Activated CD4-positive, CD25-positive, alpha-beta regulatory T cell (primary cell): ENCODE measurements at regions not wholly inside any gene's neighbourhood (a gene's known extent, or its start where the extent isn't known, plus 50 kb on each side); places are given as distances from the start of the nearest gene placed in this dataset.
"Not testable (repeated sequence)": the region's sequence is repeated elsewhere in the genome, so short reads cannot be mapped to it uniquely, and the experiment has no call there.

ENCODE experiments used
- DNase-seq, 4 experiments: peaks; one replicate each; lab custom pipeline; 2025; lab: John Stamatoyannopoulos, UW

GRCh38 chr12:88706286-88706685, 126.0 kb upstream of the KITLG start:
- DNase-seq: no peak

GRCh38 chr12:88703790-88704189, 123.5 kb upstream of the KITLG start:
- DNase-seq: no peak

GRCh38 chr12:88698471-88698870, 118.2 kb upstream of the KITLG start:
- DNase-seq: no peak

GRCh38 chr12:88693837-88694445, 113.7 kb upstream of the KITLG start:
- no peak for DNase-seq

GRCh38 chr12:88691811-88692210, 111.5 kb upstream of the KITLG start:
- no peak for DNase-seq

- no peak for DNase-seq
Measured at GRCh38 chr12:88684610-88685009, 104.3 kb upstream of the KITLG start.

GRCh38 chr12:88684170-88684569, 103.9 kb upstream of the KITLG start:
- DNase-seq: no peak

- no peak for DNase-seq
Measured at GRCh38 chr12:88683628-88684027, 103.4 kb upstream of the KITLG start.

GRCh38 chr12:88681271-88681670, 101.0 kb upstream of the KITLG start:
- DNase-seq: no peak

- no peak for DNase-seq
Measured at GRCh38 chr12:88677464-88677863, 97.2 kb upstream of the KITLG start.

- not testable (repeated sequence) for DNase-seq
Measured at GRCh38 chr12:88667615-88668014, 87.3 kb upstream of the KITLG start.

- DNase-seq: no peak
Measured at GRCh38 chr12:88665071-88665470, 84.8 kb upstream of the KITLG start.

GRCh38 chr12:88662961-88663360, 82.7 kb upstream of the KITLG start:
- no peak for DNase-seq

GRCh38 chr12:88662093-88662492, 81.8 kb upstream of the KITLG start:
- DNase-seq: no peak

- DNase-seq: no peak
Measured at GRCh38 chr12:88658009-88658408, 77.7 kb upstream of the KITLG start.

GRCh38 chr12:88650715-88651114, 70.4 kb upstream of the KITLG start:
- DNase-seq: no peak

- DNase-seq: no peak
Measured at GRCh38 chr12:88648625-88649024, 68.4 kb upstream of the KITLG start.

- DNase-seq: no peak
Measured at GRCh38 chr12:88646824-88647223, 66.6 kb upstream of the KITLG start.

- no peak for DNase-seq
Measured at GRCh38 chr12:88645816-88646215, 65.5 kb upstream of the KITLG start.

GRCh38 chr12:88644946-88645702, 64.9 kb upstream of the KITLG start:
- no peak for DNase-seq

GRCh38 chr12:88643685-88644084, 63.4 kb upstream of the KITLG start:
- no peak for DNase-seq

GRCh38 chr12:88642675-88643431, 62.6 kb upstream of the KITLG start:
- no peak for DNase-seq
